HepG2 (cell line): ENCODE measurements at regions not wholly inside any gene's neighbourhood (a gene's known extent, or its start where the extent isn't known, plus 50 kb on each side); places are given as distances from the start of the nearest gene placed in this dataset.
A peak's percentile ranks its signal among the peaks of the same experiment; 100 is the strongest.

Source experiments
- ATAC-seq: fragments of 200-7000 bp; cut with Tn5 transposase; 3 replicates; pipeline ENCODE4 v1.9.1; 2020; ENCODE audit warnings: mild to moderate bottlenecking, moderate library complexity
- BruUV-seq: library from RNA; stranded (reverse); fragments of 400-500 nt; replicated peaks from 2 replicates; lab custom pipeline; 2021; lab: Mats Ljungman, UMichigan
- CTCF ChIA-PET: fragments of 300-600 bp; formaldehyde crosslinking; extraction: SDS; loops from one replicate; lab custom pipeline; 2021; ENCODE audit warnings: low total read pairs, inconsistent platforms, low intra/inter-chr PET ratio; lab: Yijun Ruan, JAX
- POLR2A ChIA-PET: fragments of 350-600 bp; sonication (Branson Sonifier 250); formaldehyde crosslinking; loops from one replicate; lab custom pipeline; 2020; ENCODE audit warnings: antibody characterized with exemption, inconsistent platforms; lab: Yijun Ruan, JAX
- DNase-seq: peaks from one replicate; pipeline ENCODE4 v3.0.0-alpha.2; 2015; ENCODE audit warnings: low spot score
- FAIRE-seq: peaks from 3 replicates; lab custom pipeline; 2011; peaks lifted over from hg19 to GRCh38; lab: Jason Lieb, UNC
- H2AFZ ChIP-seq: one replicate; pipeline ENCODE4 v1.6.1; 2011; ENCODE audit warnings: low read length, inconsistent platforms
- H3K27ac ChIP-seq: fragments of 300-600 bp; 3 replicates; pipeline ENCODE4 v1.8.0; 2011; ENCODE audit warnings: mixed run types, mild to moderate bottlenecking, mixed read lengths, low read length, inconsistent platforms; ENCODE audit not compliant: insufficient read depth; ENCODE audit errors: extremely low read length
- H3K27me3 ChIP-seq, 2 experiments: fragments of 200-600 bp in 1 of 2; 2 replicates in 1 of 2; 3 replicates in 1 of 2; pipeline versions ENCODE4 v1.6.0 to v1.8.0; 2011; ENCODE audit warnings: low read length in 2 of 2, mild to moderate bottlenecking in 2 of 2, moderate library complexity in 2 of 2, inconsistent platforms in 1 of 2; ENCODE audit not compliant: insufficient read depth in 2 of 2, control insufficient read depth in 1 of 2
- H3K36me3 ChIP-seq, 2 experiments: fragments of 200-600 bp in 1 of 2; replicated peaks in 1 of 2; 2 replicates in 1 of 2; 3 replicates in 1 of 2; pipeline versions ENCODE4 v1.5.1 to v1.8.0; 2011; ENCODE audit warnings: low read length in 2 of 2, inconsistent platforms in 1 of 2; ENCODE audit not compliant: insufficient read depth in 2 of 2, control insufficient read depth in 1 of 2
- H3K4me1 ChIP-seq: 2 replicates; pipeline ENCODE4 v1.5.1; 2012; ENCODE audit warnings: low read length, inconsistent platforms; ENCODE audit not compliant: insufficient read depth
- H3K4me2 ChIP-seq: 2 replicates; pipeline ENCODE4 v1.6.0; 2011; ENCODE audit warnings: low read depth, low read length, inconsistent platforms
- H3K4me3 ChIP-seq, 3 experiments: fragments of 200-600 bp in 1 of 3; sonication (generic), shearing (Covaris generic) in 1 of 3; replicated peaks in 1 of 3; 2 replicates each; pipeline ENCODE4 v1.5.1; 2011 to 2016; ENCODE audit warnings: low read length in 3 of 3, inconsistent platforms in 2 of 3, low read depth in 2 of 3, mild to moderate bottlenecking in 2 of 3, control low read depth in 1 of 3, mixed read lengths in 1 of 3; ENCODE audit not compliant: insufficient read depth in 1 of 3
- H3K79me2 ChIP-seq: one replicate; pipeline ENCODE4 v1.6.1; 2011; ENCODE audit warnings: low read length, inconsistent platforms; ENCODE audit not compliant: insufficient read depth
- H3K9ac ChIP-seq: 2 replicates; pipeline ENCODE4 v1.6.0; 2011; ENCODE audit warnings: mild to moderate bottlenecking, low read depth, low read length, inconsistent platforms; ENCODE audit not compliant: insufficient read depth
- H3K9me3 ChIP-seq: 2 replicates; pipeline ENCODE4 v1.5.1; 2012; ENCODE audit warnings: mild to moderate bottlenecking, low read length
- H4K20me1 ChIP-seq: 2 replicates; pipeline ENCODE4 v1.6.0; 2011; ENCODE audit warnings: inconsistent platforms, mild to moderate bottlenecking, low read length, moderate library complexity; ENCODE audit not compliant: insufficient read depth
- ADNP ChIP-seq: sonication (generic); formaldehyde crosslinking; IDR thresholded peaks from 2 replicates; pipeline ENCODE4 v1.4.0; 2020; ENCODE audit warnings: missing genetic modification reagents
- ARHGAP35 ChIP-seq: sonication (generic); formaldehyde crosslinking; IDR thresholded peaks from 2 replicates; pipeline ENCODE4 v1.9.0; 2022; ENCODE audit warnings: mild to moderate bottlenecking, inconsistent platforms, moderate library complexity, missing genetic modification reagents, borderline replicate concordance
- CAMTA2 ChIP-seq: sonication (generic); formaldehyde crosslinking; IDR thresholded peaks from 2 replicates; pipeline ENCODE4 v1.4.0; 2020; ENCODE audit warnings: mild to moderate bottlenecking, missing genetic modification reagents, borderline replicate concordance
- GZF1 ChIP-seq: sonication (generic); formaldehyde crosslinking; IDR thresholded peaks from 2 replicates; pipeline ENCODE4 v1.5.1; 2020; ENCODE audit warnings: mild to moderate bottlenecking, missing genetic modification reagents
- IRF1 ChIP-seq: sonication (generic); formaldehyde crosslinking; IDR thresholded peaks from 2 replicates; pipeline ENCODE4 v1.4.0; 2020; ENCODE audit warnings: low read depth, mild to moderate bottlenecking, missing genetic modification reagents
- REL ChIP-seq: sonication (generic); formaldehyde crosslinking; conservative IDR thresholded peaks from 2 replicates; pipeline ENCODE4 v1.8.0; 2022; ENCODE audit warnings: mild to moderate bottlenecking, missing genetic modification reagents, moderate library complexity
- SIN3A ChIP-seq: IDR thresholded peaks from 2 replicates; pipeline ENCODE4 v1.6.1; 2011; ENCODE audit warnings: low read depth, mild to moderate bottlenecking, control low read depth, low read length, borderline replicate concordance
- TMF1 ChIP-seq: sonication (generic); formaldehyde crosslinking; IDR thresholded peaks from 2 replicates; pipeline ENCODE4 v1.8.1; 2022; ENCODE audit warnings: low read depth, missing genetic modification reagents
- ZGPAT ChIP-seq: IDR thresholded peaks from 2 replicates; pipeline ENCODE4 v1.6.1; 2016; ENCODE audit warnings: mild to moderate bottlenecking
- ZMAT5 ChIP-seq: sonication (generic); formaldehyde crosslinking; IDR thresholded peaks from 2 replicates; pipeline ENCODE4 v1.5.0; 2020; ENCODE audit warnings: mild to moderate bottlenecking, low read depth, missing genetic modification reagents, borderline replicate concordance
- ZNF17 ChIP-seq: sonication (generic); formaldehyde crosslinking; IDR thresholded peaks from 2 replicates; pipeline ENCODE4 v1.5.0; 2020; ENCODE audit warnings: mild to moderate bottlenecking, missing genetic modification reagents
- ZNF619 ChIP-seq: sonication (generic); formaldehyde crosslinking; IDR thresholded peaks from 2 replicates; pipeline ENCODE4 v1.4.0; 2020; ENCODE audit warnings: mild to moderate bottlenecking, missing genetic modification reagents
- in situ Hi-C: cut with HindIII; loops from 2 replicates; pipeline ENCODE4 v1.10.0; 2017; ENCODE audit warnings: low pct_unique_long_range_greater_than_20kb; ENCODE audit not compliant: extremely low pct_ligation_motif_present
- intact Hi-C: fragments of 100-400 bp; cut with micrococcal nuclease; formaldehyde crosslinking; loops from one replicate; pipeline ENCODE4 v1.10.0; 2022; ENCODE audit not compliant: unreplicated experiment
- TF ChIP-seq, protein P1 (sequence below): sonication (generic); formaldehyde crosslinking; IDR thresholded peaks from 2 replicates; pipeline ENCODE4 v1.5.0; 2020; ENCODE audit warnings: mild to moderate bottlenecking, missing genetic modification reagents, borderline replicate concordance

DNA sequence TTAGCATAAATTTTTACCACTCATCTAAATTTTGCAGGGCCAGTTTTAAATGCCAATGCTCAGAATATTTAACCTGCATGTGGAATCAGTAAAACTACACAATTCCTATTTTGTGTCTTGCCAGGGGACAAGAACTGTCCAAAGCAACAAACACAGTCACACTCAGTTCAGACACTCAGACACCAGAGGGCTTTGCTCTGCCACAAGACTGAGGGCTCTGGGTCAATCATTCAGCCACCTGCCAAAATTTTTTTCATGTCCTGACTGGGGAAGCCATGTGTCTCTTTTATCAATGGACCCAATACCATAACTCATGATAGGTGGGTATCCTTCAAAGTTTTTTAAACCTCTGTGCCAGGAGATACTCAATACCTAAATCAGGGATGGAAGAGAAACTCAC is 304.0 kb upstream of the ANO3 start:
- Histone ChIP-seq H2AFZ (no peak overlapping the region), H3K36me3 (no peaks in the 10 kb centered on the region)
- CTCF ChIA-PET = no interaction called here
- intact Hi-C loops = no loop called here
- TF ChIP-seq REL (CRISPR knock-in tag) (no peak), CAMTA2 (no peak), ZGPAT (no peak), SIN3A (no peak), ZNF17 (CRISPR knock-in tag) (no peak), ZMAT5 (CRISPR knock-in tag) (no peak), TMF1 (CRISPR knock-in tag) (no peak), ADNP (CRISPR knock-in tag) (no peak), GZF1 (CRISPR knock-in tag) (no peak), IRF1 (CRISPR knock-in tag) (no peak), ZNF619 (CRISPR knock-in tag) (no peak), ARHGAP35 (CRISPR knock-in tag) (no peak)
- TF ChIP-seq, protein P1, sequence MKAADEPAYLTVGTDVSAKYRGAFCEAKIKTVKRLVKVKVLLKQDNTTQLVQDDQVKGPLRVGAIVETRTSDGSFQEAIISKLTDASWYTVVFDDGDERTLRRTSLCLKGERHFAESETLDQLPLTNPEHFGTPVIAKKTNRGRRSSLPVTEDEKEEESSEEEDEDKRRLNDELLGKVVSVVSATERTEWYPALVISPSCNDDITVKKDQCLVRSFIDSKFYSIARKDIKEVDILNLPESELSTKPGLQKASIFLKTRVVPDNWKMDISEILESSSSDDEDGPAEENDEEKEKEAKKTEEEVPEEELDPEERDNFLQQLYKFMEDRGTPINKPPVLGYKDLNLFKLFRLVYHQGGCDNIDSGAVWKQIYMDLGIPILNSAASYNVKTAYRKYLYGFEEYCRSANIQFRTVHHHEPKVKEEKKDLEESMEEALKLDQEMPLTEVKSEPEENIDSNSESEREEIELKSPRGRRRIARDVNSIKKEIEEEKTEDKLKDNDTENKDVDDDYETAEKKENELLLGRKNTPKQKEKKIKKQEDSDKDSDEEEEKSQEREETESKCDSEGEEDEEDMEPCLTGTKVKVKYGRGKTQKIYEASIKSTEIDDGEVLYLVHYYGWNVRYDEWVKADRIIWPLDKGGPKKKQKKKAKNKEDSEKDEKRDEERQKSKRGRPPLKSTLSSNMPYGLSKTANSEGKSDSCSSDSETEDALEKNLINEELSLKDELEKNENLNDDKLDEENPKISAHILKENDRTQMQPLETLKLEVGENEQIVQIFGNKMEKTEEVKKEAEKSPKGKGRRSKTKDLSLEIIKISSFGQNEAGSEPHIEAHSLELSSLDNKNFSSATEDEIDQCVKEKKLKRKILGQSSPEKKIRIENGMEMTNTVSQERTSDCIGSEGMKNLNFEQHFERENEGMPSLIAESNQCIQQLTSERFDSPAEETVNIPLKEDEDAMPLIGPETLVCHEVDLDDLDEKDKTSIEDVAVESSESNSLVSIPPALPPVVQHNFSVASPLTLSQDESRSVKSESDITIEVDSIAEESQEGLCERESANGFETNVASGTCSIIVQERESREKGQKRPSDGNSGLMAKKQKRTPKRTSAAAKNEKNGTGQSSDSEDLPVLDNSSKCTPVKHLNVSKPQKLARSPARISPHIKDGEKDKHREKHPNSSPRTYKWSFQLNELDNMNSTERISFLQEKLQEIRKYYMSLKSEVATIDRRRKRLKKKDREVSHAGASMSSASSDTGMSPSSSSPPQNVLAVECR = no peak
- TF ChIP-seq, all 625 proteins: peak for 0
- Histone ChIP-seq H3K79me2 (no peaks in the 10 kb centered on the region), H4K20me1 (no peaks in the 10 kb centered on the region), H3K4me2 (no peak overlapping the region), H3K4me3 (no peak overlapping the region), H3K27me3 (no peaks in the 10 kb centered on the region), H3K9ac (no peak overlapping the region), H3K9me3 (no peaks in the 10 kb centered on the region), H3K27ac (no peak overlapping the region), H3K4me1 (no peaks in the 10 kb centered on the region)
- no TSS peak for BruUV-seq
- in situ Hi-C loops = no loop called here
- ATAC-seq = peak; percentile 37; the same call in 1 of the 3 replicates
- no peak for DNase-seq
- no peak for FAIRE-seq
- POLR2A ChIA-PET = no interaction called here
